IMR-90 (cell line): ENCODE measurements at regions not wholly inside any gene's neighbourhood (a gene's known extent, or its start where the extent isn't known, plus 50 kb on each side); places are given as distances from the start of the nearest gene placed in this dataset.

ENCODE experiments used
- ATAC-seq: fragments of 200-7000 bp; cut with Tn5 transposase; 2 replicates; pipeline ENCODE4 v1.9.1; 2020; ENCODE audit warnings: low read depth, mild to moderate bottlenecking, moderate library complexity
- BruUV-seq: library from RNA; stranded (reverse); fragments of 400-500 nt; replicated peaks from 2 replicates; lab custom pipeline; 2021; lab: Mats Ljungman, UMichigan
- CTCF ChIA-PET: fragments of 300-600 bp; formaldehyde crosslinking; extraction: SDS; loops from one replicate; lab custom pipeline; 2021; ENCODE audit warnings: antibody characterized with exemption; lab: Yijun Ruan, JAX
- POLR2A ChIA-PET: fragments of 300-600 bp; sonication (Branson Sonifier 250); formaldehyde crosslinking; loops from one replicate; lab custom pipeline; 2022; ENCODE audit warnings: antibody characterized with exemption; ENCODE audit not compliant: unreplicated experiment; lab: Charles Lee
- DNase-seq: peaks from one replicate; pipeline ENCODE4 v3.0.0; 2013
- H2AFZ ChIP-seq: replicated peaks from 2 replicates; pipeline ENCODE3; 2013; ENCODE audit warnings: low read length, mild to moderate bottlenecking; ENCODE audit not compliant: poor library complexity
- H2AK5ac ChIP-seq: 2 replicates; pipeline ENCODE4 v1.6.1; 2013; ENCODE audit warnings: low read depth, low read length, inconsistent platforms
- H2AK9ac ChIP-seq: replicated peaks from 2 replicates; pipeline ENCODE3; 2013; ENCODE audit warnings: mild to moderate bottlenecking, low read depth, low read length, moderate library complexity; ENCODE audit not compliant: poor library complexity
- H2BK120ac ChIP-seq: 2 replicates; pipeline ENCODE4 v1.6.1; 2013; ENCODE audit warnings: low read depth, low read length, inconsistent platforms
- H2BK15ac ChIP-seq: 3 replicates; pipeline ENCODE4 v1.6.1; 2013; ENCODE audit warnings: low read depth, low read length, inconsistent platforms
- H2BK20ac ChIP-seq: 2 replicates; pipeline ENCODE4 v1.6.1; 2013; ENCODE audit warnings: low read depth, mild to moderate bottlenecking, inconsistent platforms, low read length, moderate library complexity
- H2BK5ac ChIP-seq: 2 replicates; pipeline ENCODE4 v1.6.1; 2013; ENCODE audit warnings: mild to moderate bottlenecking, low read depth, low read length, inconsistent platforms; ENCODE audit not compliant: poor library complexity, severe bottlenecking
- H3K14ac ChIP-seq: replicated peaks from 2 replicates; pipeline ENCODE4 v1.6.1; 2013; ENCODE audit warnings: low read depth, low read length, inconsistent platforms
- H3K18ac ChIP-seq: 2 replicates; pipeline ENCODE4 v1.6.1; 2013; ENCODE audit warnings: low read depth, low read length, control low read depth
- H3K23ac ChIP-seq: 2 replicates; pipeline ENCODE4 v1.6.1; 2013; ENCODE audit warnings: low read depth, low read length, inconsistent platforms
- H3K27ac ChIP-seq: 2 replicates; pipeline ENCODE4 v1.5.1; 2013; ENCODE audit warnings: mild to moderate bottlenecking, control low read depth, low read length; ENCODE audit not compliant: insufficient read depth
- H3K27me3 ChIP-seq: 2 replicates; pipeline ENCODE4 v1.6.1; 2013; ENCODE audit warnings: low read length; ENCODE audit not compliant: control insufficient read depth, insufficient read depth
- H3K36me3 ChIP-seq: 2 replicates; pipeline ENCODE4 v1.6.1; 2013; ENCODE audit warnings: low read length, mixed read lengths; ENCODE audit not compliant: control insufficient read depth, insufficient read depth
- H3K4ac ChIP-seq: 2 replicates; pipeline ENCODE4 v1.6.1; 2013; ENCODE audit warnings: low read depth, low read length, inconsistent platforms
- H3K4me1 ChIP-seq: 2 replicates; pipeline ENCODE4 v1.6.1; 2013; ENCODE audit warnings: low read length, mixed read lengths; ENCODE audit not compliant: control insufficient read depth, insufficient read depth
- H3K4me2 ChIP-seq: 2 replicates; pipeline ENCODE4 v1.6.1; 2013; ENCODE audit warnings: low read depth, mild to moderate bottlenecking, control low read depth, low read length, moderate library complexity
- H3K4me3 ChIP-seq: 2 replicates; pipeline ENCODE4 v1.5.1; 2013; ENCODE audit warnings: low read depth, mild to moderate bottlenecking, control low read depth, low read length, moderate library complexity; ENCODE audit not compliant: insufficient read depth
- H3K56ac ChIP-seq: 2 replicates; pipeline ENCODE4 v1.6.1; 2013; ENCODE audit warnings: low read length, inconsistent platforms; ENCODE audit not compliant: insufficient read depth; ENCODE audit errors: extremely low read depth
- H3K79me1 ChIP-seq, 2 experiments: 2 replicates each; pipeline ENCODE4 v1.6.1; 2013; ENCODE audit warnings: low read length in 2 of 2, inconsistent platforms in 1 of 2, low read depth in 1 of 2
- H3K9ac ChIP-seq: 2 replicates; pipeline ENCODE4 v1.6.1; 2013; ENCODE audit warnings: low read depth, low read length, control low read depth
- H3K9me1 ChIP-seq: 2 replicates; pipeline ENCODE4 v1.6.1; 2013; ENCODE audit warnings: low read length, inconsistent platforms; ENCODE audit not compliant: insufficient read depth
- H3K9me3 ChIP-seq: 2 replicates; pipeline ENCODE4 v1.6.1; 2013; ENCODE audit warnings: low read length; ENCODE audit not compliant: control insufficient read depth, insufficient read depth
- H4K20me1 ChIP-seq: 2 replicates; pipeline ENCODE4 v1.6.1; 2013; ENCODE audit warnings: low read length, inconsistent platforms; ENCODE audit not compliant: insufficient read depth
- H4K5ac ChIP-seq: 2 replicates; pipeline ENCODE4 v1.6.1; 2013; ENCODE audit warnings: mild to moderate bottlenecking, low read depth, low read length, control low read depth
- H4K8ac ChIP-seq, 2 experiments: 2 replicates each; pipeline ENCODE4 v1.6.1; 2013; ENCODE audit warnings: low read depth in 2 of 2, low read length in 2 of 2, control low read depth in 1 of 2, inconsistent platforms in 1 of 2
- H4K91ac ChIP-seq: 2 replicates; pipeline ENCODE4 v1.6.1; 2013; ENCODE audit warnings: low read depth, low read length, inconsistent platforms; ENCODE audit not compliant: insufficient read depth
- BHLHE40 ChIP-seq: fragments of 150-350 bp; IDR thresholded peaks from 2 replicates; pipeline ENCODE4 v1.6.1; 2016; ENCODE audit warnings: mild to moderate bottlenecking, low read depth, low read length
- CEBPB ChIP-seq: IDR thresholded peaks from 2 replicates; pipeline ENCODE4 v1.6.1; 2012; ENCODE audit warnings: low read depth, low read length, improper control_type of control experiment
- CHD1 ChIP-seq: IDR thresholded peaks from 2 replicates; pipeline ENCODE4 v1.6.1; 2012; ENCODE audit warnings: low read depth, low read length, improper control_type of control experiment
- FOS ChIP-seq: fragments of 150-350 bp; IDR thresholded peaks from 2 replicates; pipeline ENCODE4 v1.6.1; 2016; ENCODE audit warnings: low read depth, low read length
- MAFK ChIP-seq: IDR thresholded peaks from 2 replicates; pipeline ENCODE4 v1.6.1; 2012; ENCODE audit warnings: low read depth, low read length, improper control_type of control experiment
- MAZ ChIP-seq: IDR thresholded peaks from 2 replicates; pipeline ENCODE4 v1.6.1; 2012; ENCODE audit warnings: low read depth, mild to moderate bottlenecking, low read length, improper control_type of control experiment, moderate library complexity, borderline replicate concordance
- MXI1 ChIP-seq: IDR thresholded peaks from 2 replicates; pipeline ENCODE4 v1.6.1; 2012; ENCODE audit warnings: low read depth, mild to moderate bottlenecking, low read length, moderate library complexity, borderline replicate concordance
- NFE2L2 ChIP-seq: fragments of 150-350 bp; IDR thresholded peaks from 2 replicates; pipeline ENCODE4 v1.6.1; 2016; ENCODE audit warnings: low read depth, mild to moderate bottlenecking, low read length
- POLR2A ChIP-seq: IDR thresholded peaks from 2 replicates; pipeline ENCODE4 v1.6.1; 2012; ENCODE audit warnings: mild to moderate bottlenecking, low read depth, low read length
- RAD21 ChIP-seq: IDR thresholded peaks from 2 replicates; pipeline ENCODE4 v1.6.1; 2012; ENCODE audit warnings: low read length, improper control_type of control experiment
- RCOR1 ChIP-seq: IDR thresholded peaks from 2 replicates; pipeline ENCODE4 v1.6.1; 2012; ENCODE audit warnings: mild to moderate bottlenecking, low read length, improper control_type of control experiment; ENCODE audit not compliant: insufficient replicate concordance
- RFX5 ChIP-seq: IDR thresholded peaks from 2 replicates; pipeline ENCODE4 v1.8.0; 2012; ENCODE audit warnings: low read depth, mild to moderate bottlenecking, low read length, moderate library complexity
- SMC3 ChIP-seq: fragments of 150-350 bp; IDR thresholded peaks from 2 replicates; pipeline ENCODE4 v1.6.1; 2016; ENCODE audit warnings: low read depth, mild to moderate bottlenecking, antibody characterized with exemption, low read length, moderate library complexity
- WGBS, 2 experiments: methylation state at CpG; one replicate each; pipeline versions ENCODE4 v1.1.5 to v1.1.7; 2013; ENCODE audit warnings: missing lambda C conversion rate in 2 of 2; ENCODE audit not compliant: insufficient read length in 1 of 2; ENCODE audit errors: extremely low coverage in 2 of 2; 5-methylcytosine and 5-hydroxymethylcytosine counted together
- dilution Hi-C: fragments of 300-500 bp; cut with HindIII; formaldehyde crosslinking; loops from one replicate; pipeline ENCODE4 v1.14.3; 2018; ENCODE audit warnings: low sequenced_read_pairs; ENCODE audit not compliant: unreplicated experiment
- in situ Hi-C: fragments of 300-500 bp; cut with MboI; formaldehyde crosslinking; loops from 3 replicates; pipeline ENCODE4 v1.14.3; 2019; ENCODE audit warnings: low sequenced_read_pairs, inconsistent platforms, mixed read lengths
- intact Hi-C: fragments of 100-400 bp; cut with micrococcal nuclease; formaldehyde crosslinking; loops from 2 replicates; pipeline ENCODE4 v1.10.0; 2022
- TF ChIP-seq, protein P1 (sequence below): fragments of 150-350 bp; IDR thresholded peaks from 2 replicates; pipeline ENCODE4 v1.6.1; 2016; ENCODE audit warnings: low read depth, mild to moderate bottlenecking, low read length, moderate library complexity, borderline replicate concordance
- TF ChIP-seq, protein P2 (sequence below): conservative IDR thresholded peaks from 2 replicates; pipeline ENCODE4 v1.5.1; 2012; ENCODE audit warnings: mild to moderate bottlenecking, low read depth, low read length, improper control_type of control experiment
- TF ChIP-seq, protein P3 (sequence below): fragments of 150-350 bp; IDR thresholded peaks from 2 replicates; pipeline ENCODE4 v1.6.1; 2017; ENCODE audit warnings: mild to moderate bottlenecking, antibody characterized with exemption, low read length, low read depth

DNA sequence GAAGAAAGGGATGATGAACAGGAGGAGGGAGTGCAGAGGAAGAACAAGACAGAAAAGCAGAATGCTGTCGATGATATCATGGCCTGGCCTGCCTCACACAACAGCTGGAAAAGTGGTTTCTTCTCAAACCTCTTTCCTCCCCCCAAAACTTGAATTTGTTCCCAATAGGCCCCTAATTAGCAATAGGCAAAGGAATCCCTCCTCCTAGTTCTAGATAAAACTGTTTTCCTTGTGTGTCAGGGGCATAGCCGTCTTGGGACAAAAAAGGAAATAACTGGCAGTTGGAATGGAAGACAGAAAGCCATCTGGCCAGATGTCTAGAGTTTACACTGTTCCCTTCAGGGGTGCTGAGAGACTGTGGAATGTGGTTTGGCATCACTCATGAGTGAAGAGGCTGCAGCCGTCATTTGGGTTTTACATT is 177.8 kb upstream of the C1QTNF7 start:
- Histone ChIP-seq H3K9me3 (no peaks in the 10 kb centered on the region), H3K23ac (no peak overlapping the region), H3K4me3 (no peak overlapping the region), H3K56ac (no peak overlapping the region), H3K27me3 (peaks cover 2% of the 10 kb centered on the region; the same call in 1 of the 2 replicates), H4K91ac (no peak overlapping the region), H3K27ac (no peak overlapping the region), H3K4me1 (no peaks in the 10 kb centered on the region), H2AK5ac (no peak overlapping the region), H4K5ac (no peak overlapping the region), H3K9me1 (no peaks in the 10 kb centered on the region), H4K20me1 (no peaks in the 10 kb centered on the region), H2BK120ac (no peak overlapping the region), H2BK15ac (no peak overlapping the region), H2AFZ (no peak overlapping the region), H3K18ac (no peak overlapping the region), H2AK9ac (no peak overlapping the region), H3K9ac (no peak overlapping the region), H2BK20ac (no peak overlapping the region), H3K4ac (no peak overlapping the region), H4K8ac (no peak overlapping the region), H3K36me3 (no peaks in the 10 kb centered on the region), H3K4me2 (no peak overlapping the region), H3K79me1 (no peaks in the 10 kb centered on the region), H2BK5ac (no peak overlapping the region), H3K14ac (no peak overlapping the region)
- ATAC-seq = peak; percentile 40
- in situ Hi-C loops = no loop called here
- BruUV-seq = no TSS peak
- POLR2A ChIA-PET = no interaction called here
- WGBS, 2 experiments = no CpG with 5 or more reads among the region's 3 CpGs
- dilution Hi-C loops = no loop called here
- TF ChIP-seq SMC3 (no peak), POLR2A (no peak), MAZ (no peak), MAFK (no peak), FOS (no peak), CEBPB (no peak), BHLHE40 (no peak), RFX5 (no peak), CHD1 (no peak), NFE2L2 (no peak), RCOR1 (no peak), MXI1 (no peak), RAD21 (no peak)
- TF ChIP-seq, protein P1, sequence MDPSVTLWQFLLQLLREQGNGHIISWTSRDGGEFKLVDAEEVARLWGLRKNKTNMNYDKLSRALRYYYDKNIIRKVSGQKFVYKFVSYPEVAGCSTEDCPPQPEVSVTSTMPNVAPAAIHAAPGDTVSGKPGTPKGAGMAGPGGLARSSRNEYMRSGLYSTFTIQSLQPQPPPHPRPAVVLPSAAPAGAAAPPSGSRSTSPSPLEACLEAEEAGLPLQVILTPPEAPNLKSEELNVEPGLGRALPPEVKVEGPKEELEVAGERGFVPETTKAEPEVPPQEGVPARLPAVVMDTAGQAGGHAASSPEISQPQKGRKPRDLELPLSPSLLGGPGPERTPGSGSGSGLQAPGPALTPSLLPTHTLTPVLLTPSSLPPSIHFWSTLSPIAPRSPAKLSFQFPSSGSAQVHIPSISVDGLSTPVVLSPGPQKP = no peak
- TF ChIP-seq, protein P2, sequence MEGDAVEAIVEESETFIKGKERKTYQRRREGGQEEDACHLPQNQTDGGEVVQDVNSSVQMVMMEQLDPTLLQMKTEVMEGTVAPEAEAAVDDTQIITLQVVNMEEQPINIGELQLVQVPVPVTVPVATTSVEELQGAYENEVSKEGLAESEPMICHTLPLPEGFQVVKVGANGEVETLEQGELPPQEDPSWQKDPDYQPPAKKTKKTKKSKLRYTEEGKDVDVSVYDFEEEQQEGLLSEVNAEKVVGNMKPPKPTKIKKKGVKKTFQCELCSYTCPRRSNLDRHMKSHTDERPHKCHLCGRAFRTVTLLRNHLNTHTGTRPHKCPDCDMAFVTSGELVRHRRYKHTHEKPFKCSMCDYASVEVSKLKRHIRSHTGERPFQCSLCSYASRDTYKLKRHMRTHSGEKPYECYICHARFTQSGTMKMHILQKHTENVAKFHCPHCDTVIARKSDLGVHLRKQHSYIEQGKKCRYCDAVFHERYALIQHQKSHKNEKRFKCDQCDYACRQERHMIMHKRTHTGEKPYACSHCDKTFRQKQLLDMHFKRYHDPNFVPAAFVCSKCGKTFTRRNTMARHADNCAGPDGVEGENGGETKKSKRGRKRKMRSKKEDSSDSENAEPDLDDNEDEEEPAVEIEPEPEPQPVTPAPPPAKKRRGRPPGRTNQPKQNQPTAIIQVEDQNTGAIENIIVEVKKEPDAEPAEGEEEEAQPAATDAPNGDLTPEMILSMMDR = no peak
- TF ChIP-seq, protein P3, sequence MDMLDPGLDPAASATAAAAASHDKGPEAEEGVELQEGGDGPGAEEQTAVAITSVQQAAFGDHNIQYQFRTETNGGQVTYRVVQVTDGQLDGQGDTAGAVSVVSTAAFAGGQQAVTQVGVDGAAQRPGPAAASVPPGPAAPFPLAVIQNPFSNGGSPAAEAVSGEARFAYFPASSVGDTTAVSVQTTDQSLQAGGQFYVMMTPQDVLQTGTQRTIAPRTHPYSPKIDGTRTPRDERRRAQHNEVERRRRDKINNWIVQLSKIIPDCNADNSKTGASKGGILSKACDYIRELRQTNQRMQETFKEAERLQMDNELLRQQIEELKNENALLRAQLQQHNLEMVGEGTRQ = no peak
- intact Hi-C loops = no loop called here
- DNase-seq = peak; percentile 13
- CTCF ChIA-PET = interaction anchor here (0.7 kb wide), 1 partner anchor 41 kb away, joined by 3 read pairs; no protein-coding TSS in a partner anchor
